Activated T-cell treated with anti-CD3 and anti-CD28 coated beads for 1 hour (primary cell): ENCODE measurements at regions not wholly inside any gene's neighbourhood (a gene's known extent, or its start where the extent isn't known, plus 50 kb on each side); places are given as distances from the start of the nearest gene placed in this dataset.
"Not testable (repeated sequence)": the region's sequence is repeated elsewhere in the genome, so short reads cannot be mapped to it uniquely, and the experiment has no call there.

Source experiments
- DNase-seq: peaks from one replicate; pipeline ENCODE4 v3.0.0-alpha.2; 2020; ENCODE audit warnings: low read depth

DNA sequence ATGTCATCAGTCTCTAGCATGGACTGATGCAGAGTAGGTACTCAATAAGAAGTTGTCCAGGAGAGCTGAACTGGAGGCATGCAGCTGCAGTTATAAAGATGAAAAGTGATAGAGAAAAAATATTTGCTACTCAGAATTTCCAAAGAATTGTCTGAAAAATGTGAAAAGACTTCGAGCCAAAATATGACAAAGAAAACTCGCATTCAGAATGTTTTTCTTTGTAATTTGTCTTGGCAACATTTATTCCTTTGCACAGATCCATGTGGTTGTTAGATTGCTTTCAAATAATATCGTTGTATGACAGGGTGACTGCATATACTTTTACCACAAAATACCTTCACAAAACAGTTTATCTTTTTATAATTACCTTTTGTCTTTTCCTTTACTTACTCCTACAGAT lies 128.0 kb upstream of the SLC4A4 start:
- DNase-seq = no peak

- no peak for DNase-seq
Measured at GRCh38 chr4:71211748-71212147, 127.1 kb upstream of the SLC4A4 start.

DNA sequence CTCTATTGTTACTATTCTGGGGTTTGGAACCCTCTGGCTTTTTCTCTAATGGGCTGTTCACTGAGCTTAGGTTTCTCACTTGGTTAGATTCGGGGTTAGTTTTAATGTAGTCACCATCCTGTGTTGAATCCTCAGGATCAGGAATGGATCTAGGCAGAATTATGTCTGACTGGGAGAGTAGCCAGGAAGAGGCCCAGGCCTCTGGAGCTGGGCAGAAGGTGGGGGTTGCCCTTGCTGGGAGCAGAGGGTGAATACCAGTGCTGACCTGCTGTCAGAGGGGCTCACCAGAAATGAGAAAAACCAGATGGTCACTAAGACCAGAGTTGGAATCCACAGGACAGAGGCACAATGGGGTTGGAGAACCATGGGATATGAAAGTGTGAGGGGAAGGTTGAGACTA lies 126.6 kb upstream of the SLC4A4 start:
- no peak for DNase-seq

DNA sequence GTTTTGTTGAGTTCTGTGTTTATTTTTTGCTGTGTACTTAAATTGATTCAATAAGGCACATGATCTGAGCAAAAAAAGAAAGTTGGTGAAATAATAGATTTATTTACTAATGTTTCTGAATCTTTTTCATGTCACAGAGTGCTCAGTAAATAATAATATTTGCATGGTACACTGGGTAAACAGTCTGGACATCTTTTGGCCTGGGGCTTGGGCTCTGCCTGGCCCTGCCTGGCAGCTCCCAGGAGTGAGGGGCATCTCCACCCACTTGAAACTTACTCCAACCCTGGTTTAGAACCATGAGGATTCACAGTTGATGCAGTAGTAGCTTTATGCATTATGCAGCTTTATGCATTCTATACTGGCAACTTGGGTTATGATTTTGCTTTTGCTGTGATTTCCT lies 124.2 kb upstream of the SLC4A4 start:
- no peak for DNase-seq

GRCh38 chr4:71216316-71216959 lies 122.4 kb upstream of the SLC4A4 start:
- DNase-seq = no peak

DNA sequence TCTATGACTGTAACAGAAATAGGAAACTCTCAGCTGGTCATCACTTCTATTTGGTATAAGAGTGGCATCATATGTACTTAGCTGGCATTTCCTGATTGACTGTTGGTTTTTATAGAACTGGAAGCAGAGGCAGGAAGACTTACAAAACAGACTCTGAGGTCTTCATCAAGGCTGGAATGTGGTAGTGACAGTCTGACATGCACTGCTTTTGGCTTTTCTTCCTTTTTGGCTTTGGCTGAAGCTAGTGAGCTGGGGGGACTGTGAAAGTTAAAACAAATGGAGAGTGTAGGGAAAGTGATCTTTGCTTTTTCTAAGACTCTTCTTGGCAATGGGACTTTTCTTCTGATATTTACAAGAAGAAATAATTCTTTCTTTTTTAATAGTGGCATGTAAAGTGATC lies 121.1 kb upstream of the SLC4A4 start:
- no peak for DNase-seq

DNA sequence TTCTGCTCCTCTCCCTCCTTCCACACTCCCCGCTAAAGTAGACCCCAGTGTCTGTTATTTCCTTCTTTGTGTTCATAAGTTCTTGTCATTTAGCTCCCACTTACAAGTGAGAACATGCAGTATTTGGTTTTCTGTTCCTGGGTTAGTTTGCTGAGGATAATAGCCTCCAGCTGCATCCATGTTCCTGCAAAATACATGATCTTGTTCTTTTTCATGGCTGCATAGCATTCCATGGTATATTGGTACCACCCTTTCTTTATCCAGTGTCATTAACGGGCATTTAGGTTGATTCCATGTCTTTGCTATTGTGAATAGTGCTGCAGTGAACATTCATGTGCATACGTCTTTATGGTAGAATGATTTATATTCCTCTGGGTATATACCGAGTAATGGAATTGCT lies 118.0 kb upstream of the SLC4A4 start:
- not testable (repeated sequence) for DNase-seq

DNA sequence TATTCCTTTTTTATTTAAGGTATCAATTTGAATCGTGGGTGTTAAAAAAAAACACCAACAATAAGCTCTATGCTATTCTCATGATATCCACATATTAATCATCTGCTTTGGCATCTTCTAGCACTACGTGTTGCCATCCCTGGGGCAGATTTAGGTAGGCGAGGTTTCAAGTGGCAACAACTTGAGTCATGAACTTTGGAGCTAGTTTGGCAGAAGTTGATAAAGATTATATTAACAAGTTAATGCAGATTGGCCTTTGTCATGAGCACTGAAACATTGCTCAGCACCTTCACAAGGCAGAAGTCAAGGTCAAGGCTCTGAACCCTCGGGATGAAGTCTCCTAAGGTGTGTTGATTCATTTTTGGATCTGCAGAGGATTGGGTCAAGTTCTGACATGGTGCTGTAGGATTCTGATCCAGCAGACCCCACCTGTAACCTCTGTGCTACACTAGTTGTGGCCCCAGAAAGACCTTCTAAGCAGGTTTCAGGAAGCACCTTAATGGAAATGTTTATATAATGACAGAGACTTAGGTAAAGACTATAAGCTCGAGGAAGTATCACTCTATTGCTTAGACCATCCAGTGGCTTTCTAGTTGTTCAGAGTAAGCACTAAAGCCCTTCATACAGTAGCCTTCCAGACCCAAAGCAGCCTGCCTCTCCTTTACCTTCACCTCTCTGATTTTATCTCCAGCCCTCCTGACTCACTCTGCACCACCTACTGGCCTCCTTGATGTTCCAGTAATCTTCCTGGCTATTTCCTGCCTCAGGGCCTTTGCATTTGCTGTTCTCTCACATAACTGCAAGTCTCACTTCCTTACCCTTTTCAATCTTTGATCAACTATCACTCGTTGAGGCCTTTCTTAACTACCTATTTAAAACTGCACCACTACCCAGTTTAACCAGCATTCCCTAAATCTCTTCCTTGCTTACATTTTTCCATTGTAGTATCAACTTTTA lies 117.0 kb upstream of the SLC4A4 start:
- no peak for DNase-seq

DNA sequence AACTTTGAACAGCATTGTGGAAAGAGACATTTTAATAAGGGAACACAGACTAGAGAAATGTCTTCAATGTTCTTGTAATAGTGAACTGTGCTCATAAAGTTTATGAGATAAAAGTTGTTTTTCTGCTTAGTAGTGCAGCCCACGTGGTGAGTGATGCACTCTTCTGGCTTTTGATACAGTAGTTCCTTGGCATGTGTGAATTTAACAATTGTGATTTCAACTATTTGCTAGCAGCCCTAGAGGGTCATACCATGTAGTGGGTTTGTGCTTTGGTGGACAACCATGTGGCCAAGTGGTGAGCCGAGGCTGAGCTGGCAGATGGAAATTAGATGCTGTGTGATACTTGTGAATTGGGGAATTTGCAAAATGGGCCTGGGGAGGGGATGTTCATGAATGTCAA lies 116.2 kb upstream of the SLC4A4 start:
- no peak for DNase-seq

DNA sequence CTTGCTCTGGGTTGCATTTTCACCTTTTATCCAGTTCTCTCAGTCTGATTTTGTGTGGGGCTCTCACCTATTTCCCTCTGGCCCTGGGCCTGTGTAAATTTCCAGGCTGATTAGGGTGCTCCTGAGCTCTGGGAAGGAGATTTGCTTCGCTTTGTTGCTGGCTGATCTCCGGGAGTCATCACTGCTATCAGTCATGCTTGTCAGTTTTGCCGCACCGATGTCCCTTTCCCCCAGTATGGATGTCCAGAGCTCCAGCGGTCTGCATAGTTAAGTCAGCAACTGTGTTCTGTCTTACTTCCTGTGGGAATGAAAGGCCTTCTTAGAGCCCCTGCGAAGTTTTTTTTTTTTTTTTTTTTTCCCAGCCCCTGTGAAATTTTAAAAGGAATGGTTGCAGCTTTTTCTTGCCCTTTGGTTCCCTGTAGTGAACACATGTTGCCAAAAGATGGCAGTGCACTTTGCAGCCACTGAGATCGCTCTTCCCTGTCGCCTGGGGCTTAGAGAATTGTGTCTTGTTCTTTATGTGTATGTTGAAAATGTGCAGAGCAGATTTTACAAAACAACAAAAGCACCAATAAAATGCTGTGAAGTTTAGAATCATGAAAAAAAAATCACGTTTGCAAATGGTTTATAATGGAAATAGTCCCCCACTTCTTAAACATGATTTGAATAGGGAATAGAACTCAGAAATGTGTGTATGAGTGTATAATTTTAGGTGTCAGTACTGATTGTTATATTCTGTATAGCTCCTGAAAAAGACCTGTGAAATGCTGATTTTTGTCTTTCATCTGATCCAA lies 109.1 kb upstream of the SLC4A4 start:
- no peak for DNase-seq

- no peak for DNase-seq
Measured at GRCh38 chr4:71230271-71231128, 108.3 kb upstream of the SLC4A4 start.

DNA sequence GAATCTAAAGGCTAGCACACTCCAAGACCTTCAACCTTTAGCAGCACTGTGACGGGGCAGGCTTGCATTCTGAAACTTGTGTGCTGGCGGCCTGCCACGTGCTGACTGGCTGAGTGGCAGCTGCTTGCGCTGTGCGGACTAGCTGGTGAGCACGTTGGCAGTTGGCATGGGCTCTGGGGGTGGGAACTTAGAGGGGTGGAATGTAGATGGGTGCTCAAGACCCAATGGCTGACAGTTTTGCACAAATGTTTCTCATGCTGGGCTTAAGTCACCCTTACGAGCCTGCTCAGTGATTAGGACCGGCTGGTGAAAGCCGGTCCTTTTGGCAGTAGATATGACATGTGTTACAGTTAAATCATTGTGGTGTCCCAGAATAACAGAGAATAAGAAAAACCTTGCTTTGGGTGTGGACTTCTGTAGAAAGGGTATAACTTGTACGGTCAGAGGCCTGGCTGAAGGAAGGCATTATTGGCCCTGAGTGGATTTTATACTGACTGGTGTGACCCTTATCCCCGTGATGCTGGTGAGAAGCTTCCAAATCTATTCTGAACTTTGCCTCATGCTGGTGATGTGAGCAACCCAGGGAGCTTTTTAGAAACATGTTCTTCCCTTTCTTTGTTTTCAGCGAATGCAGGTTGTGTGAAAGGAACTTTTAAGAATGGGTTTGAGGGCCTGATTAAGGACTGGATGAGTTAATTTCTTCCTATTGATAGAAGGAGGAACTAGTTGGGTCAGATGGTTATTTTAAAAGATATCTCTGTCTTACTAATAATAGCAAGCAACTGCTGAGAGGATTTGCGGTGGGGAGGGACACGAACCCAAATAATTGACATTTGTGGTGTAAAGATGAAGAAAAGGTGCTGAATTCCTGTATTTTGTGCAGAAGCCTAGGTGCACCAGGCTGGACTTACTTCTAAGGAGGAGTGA lies 107.4 kb upstream of the SLC4A4 start:
- no peak for DNase-seq

DNA sequence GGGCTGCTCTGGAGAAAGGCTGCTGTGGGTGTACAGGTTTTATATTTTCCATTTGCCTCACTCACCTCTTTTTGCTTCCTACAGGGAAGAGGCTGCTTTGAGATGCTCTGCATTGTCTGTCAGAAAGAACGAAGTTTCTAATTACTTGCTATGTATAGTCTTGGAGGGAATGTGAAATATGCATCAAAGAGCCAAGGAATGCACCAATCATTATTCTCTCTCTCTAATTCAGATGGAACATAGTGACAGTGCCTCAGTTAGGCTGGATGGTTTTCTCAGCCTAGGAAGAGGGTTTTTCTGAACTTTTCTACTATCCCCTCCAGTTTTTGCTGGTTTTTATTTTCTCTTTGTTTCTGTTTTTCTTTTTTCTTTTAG lies 106.8 kb upstream of the SLC4A4 start:
- DNase-seq = no peak

GRCh38 chr4:71232846-71233245 lies 106.0 kb upstream of the SLC4A4 start:
- DNase-seq = no peak

DNA sequence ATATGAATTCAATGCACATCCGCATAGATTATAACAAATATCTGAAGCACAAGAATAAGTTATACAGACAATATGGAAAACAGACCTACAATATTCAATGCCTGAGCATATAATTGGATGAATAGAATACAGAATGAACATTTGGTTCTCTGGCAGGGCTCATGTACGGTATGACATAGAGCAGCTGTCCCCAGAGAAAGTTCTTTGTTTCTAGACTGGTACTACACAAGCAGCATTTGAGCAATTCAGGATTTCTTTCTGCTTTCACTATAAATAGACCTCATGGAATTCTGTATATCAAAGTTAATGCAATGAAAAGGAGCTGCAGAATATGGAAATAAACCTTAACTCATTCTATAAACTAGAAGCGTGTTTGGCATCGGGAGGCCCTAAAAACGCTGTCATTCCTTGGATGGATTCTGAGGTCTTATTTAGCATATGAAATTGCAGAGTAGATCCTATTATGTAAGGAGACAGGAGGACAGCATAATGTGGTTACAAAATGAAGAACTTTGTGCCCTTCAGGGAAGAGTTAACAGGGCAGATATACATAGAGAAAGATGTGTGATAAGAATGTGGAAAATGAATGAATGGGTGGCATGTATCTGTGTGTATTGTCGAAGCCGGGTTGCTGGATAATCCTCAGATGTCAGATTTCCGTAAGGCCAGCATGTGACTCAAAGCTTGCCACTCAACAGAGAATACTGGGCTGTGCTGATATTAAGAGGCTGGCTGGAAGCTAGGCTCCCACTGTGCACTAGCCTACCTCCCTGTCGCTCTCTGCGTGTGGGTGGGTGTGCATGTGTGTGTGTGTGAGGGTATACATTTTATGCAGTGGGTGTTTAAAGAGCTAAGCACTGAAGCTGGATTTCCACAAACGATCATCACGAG lies 103.3 kb upstream of the SLC4A4 start:
- DNase-seq = no peak

GRCh38 chr4:71236226-71236625 lies 102.6 kb upstream of the SLC4A4 start:
- DNase-seq = no peak

DNA sequence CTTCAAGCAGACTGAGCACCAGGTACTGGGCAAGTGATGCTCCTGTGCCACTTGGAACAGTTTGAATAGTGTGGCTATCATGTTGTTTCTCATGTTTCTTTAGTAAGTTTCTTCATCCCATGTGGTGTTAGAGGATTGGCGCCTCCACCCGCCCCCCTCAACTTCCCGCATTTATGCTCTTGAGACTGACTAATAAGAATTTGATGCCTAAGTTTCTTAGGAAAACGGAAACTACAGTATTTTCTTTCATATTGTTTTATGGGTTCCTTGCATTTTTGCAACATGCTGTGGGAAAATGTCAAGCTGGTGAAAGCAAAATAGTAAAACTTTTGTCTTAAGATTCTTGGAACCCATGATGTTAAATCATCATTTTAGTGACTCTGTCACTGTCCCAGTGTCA lies 101.2 kb upstream of the SLC4A4 start:
- DNase-seq = no peak

- DNase-seq = no peak
Measured at GRCh38 chr4:71239365-71239764, 99.5 kb upstream of the SLC4A4 start.

DNA sequence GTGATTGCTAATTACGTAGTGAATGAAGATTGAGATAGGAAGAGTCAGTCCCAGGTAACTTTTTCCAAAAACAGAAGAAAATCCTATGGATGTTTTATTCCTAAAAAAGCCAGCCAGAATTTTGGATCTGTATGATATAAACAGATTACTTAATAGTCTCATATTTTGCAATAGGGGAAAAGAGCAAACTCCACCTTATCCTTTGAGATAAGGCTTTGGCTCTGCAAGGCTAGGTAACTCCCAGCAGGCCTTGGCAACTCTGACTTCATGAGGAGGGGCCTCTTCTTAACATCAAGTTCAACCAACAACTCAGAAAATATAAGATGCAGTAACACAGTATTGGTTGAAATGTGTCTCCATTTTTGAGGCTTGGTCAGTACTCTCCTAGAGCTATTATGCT lies 98.7 kb upstream of the SLC4A4 start:
- no peak for DNase-seq
